GM21723 (cell line): ENCODE measurements at regions not wholly inside any gene's neighbourhood (a gene's known extent, or its start where the extent isn't known, plus 50 kb on each side); places are given as distances from the start of the nearest gene placed in this dataset.
"Not testable (repeated sequence)": the region's sequence is repeated elsewhere in the genome, so short reads cannot be mapped to it uniquely, and the experiment has no call there.

Source experiments
- ATAC-seq: cut with Tn5 transposase; IDR thresholded peaks from one replicate; pipeline ENCODE4 v1.9.1; 2021; ENCODE audit warnings: mild to moderate bottlenecking, moderate library complexity; ENCODE audit not compliant: unreplicated experiment

DNA sequence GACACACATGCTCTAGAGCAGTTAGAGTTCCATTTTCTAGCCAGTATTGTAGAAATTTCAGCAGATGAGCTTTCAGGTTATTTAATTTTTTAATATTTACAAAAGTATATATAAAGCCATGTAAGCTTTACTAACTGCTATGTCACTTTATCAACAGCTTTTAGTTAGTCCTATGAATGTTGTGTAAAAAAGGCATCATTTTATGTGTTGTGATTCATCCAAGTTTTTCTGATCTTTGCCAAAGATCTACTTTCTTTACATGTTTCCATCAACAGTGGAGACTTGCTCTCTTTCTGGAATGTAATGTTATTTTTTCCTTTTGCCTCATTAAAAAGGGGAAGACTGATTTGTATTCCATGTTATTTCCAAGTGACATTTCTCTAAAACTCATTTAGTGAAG lies 125.2 kb upstream of the TFPI start:
- ATAC-seq = no peak

DNA sequence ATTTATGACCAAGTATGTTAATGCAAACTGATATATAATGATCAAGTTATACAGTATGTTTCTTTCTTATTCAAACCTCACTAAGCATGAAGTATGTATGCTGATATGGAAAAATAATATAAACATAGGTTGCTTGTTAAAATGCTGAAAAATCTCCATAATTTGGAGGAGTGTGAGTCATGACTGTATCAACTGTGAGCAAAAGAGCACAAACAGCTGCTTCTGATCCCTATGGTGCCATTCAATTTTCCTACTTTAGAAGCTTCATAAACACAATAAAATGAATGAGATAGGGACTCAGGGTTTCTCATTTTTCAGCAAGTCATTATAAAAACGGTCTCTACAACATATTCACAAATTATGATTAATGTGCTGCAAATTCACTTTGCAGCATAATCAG lies 129.9 kb upstream of the TFPI start:
- no peak for ATAC-seq

DNA sequence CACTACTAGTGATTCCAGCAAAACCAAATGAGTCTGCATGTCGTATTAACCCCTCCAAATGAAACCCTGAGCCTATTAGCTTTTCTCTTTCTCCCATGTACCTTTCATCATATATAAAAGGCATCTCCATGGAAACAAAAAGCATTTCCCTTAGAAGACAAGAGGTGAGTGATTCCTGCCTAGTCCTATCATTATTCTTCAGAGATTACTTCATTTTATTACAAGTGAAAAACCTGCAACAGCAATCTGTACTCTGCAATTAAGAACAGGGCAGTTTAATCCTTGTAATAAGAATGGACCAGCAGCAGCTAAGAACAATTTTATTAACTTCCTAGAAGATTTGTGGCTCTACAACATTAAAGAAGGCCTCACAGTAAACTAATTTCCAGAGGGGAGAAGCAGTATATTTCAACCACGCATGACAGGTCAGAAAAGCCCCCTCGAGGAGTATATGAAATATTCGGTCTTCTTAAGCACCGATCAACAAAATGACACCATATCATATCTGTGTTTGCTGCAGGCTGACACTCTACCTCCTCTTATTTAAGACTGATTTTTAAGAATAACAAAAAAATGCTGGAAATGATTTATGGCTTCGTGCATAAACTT lies 132.3 kb upstream of the TFPI start:
- ATAC-seq = no peak

DNA sequence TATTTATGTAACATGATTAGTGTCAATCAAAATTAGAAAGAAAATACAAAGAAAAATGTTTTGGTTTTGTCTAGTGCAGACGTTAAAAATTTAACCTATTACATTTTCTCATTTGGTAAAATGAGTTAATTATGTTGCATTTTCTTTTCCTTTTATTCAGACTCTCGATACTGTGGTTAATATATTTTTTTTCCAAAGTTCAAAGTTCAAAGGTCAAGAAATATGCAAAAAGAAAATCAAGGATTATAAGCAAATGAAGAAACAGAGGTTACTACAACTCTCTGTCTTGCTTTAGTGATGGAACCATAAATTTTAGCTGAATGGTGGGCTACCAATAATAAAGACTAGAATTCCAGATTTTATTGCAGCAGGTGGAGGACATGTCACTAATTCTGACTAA lies 133.3 kb upstream of the TFPI start:
- ATAC-seq = no peak

DNA sequence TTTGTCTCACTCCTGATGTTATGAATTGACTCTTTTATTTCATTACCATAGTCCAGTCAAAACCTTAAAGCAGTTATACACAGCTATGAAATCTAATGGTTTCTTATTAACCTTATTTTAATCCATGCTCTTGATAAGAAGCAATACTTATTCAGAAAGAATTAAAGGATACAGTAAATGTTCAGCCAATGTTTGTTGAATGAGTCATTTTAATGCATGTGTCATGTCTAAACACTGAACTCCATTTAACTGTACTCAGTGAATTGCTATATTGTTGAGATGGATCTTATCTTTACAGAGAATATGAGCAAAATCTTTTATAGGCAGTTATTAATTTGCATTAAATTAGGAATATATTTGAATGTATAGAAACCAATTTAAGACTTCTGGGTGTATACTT lies 135.1 kb upstream of the TFPI start:
- no peak for ATAC-seq

DNA sequence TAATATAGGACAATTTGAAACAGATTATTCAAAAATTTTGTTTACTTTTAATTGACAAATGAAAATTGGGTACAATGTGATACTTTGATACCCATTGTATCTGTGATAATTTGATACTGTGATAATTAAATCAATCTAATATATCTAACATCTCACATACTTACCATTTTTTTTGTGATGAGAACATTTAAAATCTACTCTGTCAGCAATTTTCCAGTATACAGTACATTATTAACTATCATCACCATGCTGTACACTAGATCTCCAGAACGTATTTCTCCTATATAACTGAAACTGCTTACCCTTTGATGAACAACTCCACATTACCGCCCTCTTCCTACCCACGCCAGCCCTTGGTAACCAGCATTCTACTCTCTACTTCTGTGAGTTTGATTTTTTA lies 139.7 kb upstream of the TFPI start:
- ATAC-seq = no peak

DNA sequence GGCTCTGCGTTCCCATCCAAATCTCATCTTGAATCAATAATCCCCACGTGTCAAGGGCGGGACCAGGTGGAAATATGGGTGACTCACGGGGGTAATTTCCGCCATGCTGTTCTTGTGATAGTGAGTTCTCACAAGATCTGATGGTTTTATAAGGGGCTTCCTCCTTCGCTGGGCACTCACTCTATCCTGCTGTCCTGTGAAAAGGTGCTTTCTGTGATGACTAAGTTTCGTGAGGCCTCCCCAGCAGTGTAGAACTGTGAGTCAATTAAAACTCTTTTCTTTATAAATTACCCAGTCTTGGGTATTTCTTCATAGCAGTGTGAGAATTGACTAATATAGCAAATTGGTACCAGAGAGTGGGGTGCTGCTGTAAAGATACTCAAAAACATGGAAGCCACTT lies 142.4 kb upstream of the TFPI start:
- ATAC-seq = not testable (repeated sequence)

DNA sequence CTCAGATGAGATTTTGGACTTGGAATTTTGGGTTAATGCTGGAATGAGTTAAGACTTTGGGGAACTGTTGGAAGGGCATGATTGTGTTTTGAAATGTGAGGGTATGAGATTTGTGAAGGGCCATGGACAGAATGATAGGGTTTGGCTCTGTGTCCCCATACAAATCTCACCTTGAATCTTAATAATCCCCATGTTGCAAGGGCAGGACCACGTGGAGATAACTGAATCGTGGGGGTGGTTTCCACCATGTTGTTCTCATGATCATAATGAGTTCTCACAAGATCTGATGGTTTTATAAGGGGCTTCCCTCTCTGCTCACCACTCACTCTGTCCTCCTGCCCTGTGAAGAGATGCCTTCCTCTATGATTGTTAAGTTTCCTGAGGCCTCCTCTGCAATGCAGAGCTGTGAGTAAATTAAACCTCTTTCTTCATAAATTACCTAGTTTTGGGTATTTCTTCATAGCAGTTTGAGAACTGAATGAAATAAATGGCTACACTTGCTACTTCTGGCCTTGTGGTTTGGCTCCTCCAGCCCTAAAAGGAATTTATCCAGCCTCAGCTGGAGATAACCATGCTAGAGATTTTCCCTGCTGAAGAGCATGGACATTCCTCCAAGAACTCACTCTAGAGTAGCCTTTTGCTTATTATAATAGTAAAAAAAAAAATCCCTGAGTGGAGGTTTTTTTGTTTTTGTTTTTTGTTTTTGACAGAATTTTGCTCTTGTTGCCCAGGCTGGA lies 144.3 kb upstream of the TFPI start:
- ATAC-seq = no peak

DNA sequence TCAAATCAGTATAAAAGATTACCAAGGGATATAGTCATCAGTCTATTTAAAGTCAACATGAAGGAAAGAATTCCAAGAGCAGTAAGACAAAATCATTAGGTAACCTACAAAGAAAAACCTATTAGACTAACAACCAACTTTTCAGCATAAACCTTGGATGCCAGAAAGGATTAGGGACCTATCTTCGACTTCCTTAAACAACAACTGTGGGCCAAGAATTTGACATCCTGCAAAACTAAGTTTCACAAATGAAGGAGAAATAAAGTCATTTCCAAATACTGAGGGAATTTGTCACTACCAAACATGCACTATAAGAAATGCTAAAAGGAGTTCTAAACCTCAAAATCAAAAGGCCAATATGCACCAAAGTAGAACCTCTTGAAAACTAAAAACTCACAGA lies 147.9 kb upstream of the TFPI start:
- no peak for ATAC-seq

DNA sequence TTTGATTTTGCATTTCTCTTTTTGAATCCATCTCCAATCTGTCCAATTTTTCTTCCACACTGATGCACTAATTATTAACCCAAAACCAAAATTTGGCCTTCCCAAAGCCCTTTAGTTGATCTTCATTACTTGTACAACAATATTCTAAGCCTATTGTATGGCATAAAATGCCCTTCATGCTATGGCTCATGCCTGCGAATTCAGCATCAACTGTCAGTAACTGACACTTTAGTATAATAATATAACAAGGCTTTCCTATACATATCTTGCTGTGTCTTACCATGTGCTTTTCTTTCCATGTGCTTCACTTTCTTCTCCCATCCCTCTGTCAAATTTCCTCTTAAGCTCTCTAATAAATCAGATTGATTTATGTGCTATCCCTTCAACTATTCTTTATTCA lies 154.0 kb upstream of the TFPI start:
- no peak for ATAC-seq

DNA sequence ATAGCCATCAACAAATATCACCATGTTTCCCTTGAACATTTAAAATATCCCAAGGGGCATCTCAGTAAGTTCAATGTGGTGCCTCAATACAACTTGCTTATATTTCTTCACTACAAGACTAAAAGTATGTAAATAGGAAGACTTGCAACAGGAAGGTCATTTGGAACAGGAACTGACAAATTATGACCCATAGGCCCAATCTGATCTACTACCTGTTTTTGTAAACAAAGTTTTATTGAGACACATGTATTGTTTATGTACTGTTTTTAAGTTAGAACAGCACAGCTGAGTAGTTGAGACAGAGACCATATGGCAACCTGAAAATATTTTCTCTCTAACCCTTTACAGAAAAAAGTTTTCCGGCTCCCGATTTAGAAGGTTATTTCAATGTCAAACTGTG lies 154.8 kb upstream of the TFPI start:
- no peak for ATAC-seq

DNA sequence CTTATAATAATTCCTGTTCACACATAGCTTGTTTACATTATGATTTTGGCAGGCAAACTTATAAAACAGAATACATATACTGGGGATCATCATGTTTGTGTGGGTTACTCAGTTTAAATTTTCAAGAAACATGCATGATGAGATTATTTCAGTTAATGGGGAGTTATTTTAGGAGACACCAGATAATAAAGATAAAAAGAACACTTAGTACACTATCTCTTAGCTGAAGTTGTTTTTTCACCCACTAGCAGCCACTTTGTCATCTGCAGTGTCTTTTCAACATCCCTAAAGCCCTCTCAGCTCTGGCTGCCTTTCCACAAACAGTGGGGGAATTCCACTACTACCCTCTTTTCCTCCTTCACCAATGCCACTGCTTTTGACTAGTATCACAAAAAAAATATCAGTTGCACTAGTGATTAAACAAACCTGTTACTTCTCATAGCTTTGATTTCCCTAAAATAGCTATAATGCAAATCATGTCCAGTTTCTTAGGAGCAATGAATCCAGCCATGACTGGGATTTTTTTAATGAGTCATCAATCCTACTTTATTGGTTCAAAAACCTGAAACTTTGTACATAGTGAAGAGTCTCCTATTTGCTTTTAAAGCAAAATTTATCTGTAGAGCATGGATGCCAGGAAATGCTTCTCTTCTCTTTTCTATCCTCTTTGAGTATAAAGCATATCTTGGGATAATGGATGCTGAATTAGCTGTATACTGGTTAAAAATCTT lies 156.7 kb upstream of the TFPI start:
- no peak for ATAC-seq

DNA sequence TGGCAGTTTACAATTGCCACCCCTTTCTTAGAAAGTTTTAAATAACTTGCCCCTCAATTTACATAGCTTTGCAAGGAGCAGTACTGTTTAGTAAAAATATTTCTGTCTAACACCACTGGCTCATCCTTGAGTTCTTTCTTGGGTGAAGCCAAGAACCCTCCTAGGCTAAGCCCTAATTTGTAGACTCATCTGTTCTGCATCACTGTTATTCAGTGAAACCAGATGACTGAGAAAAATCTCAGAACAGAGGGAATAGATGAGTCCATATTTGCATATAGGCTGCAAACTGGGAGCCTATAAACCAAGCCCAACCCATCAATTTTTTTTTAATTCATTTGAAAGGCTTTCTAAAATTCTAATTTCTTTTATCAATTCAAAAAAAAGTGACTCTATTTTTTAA lies 161.4 kb upstream of the TFPI start:
- ATAC-seq = no peak

DNA sequence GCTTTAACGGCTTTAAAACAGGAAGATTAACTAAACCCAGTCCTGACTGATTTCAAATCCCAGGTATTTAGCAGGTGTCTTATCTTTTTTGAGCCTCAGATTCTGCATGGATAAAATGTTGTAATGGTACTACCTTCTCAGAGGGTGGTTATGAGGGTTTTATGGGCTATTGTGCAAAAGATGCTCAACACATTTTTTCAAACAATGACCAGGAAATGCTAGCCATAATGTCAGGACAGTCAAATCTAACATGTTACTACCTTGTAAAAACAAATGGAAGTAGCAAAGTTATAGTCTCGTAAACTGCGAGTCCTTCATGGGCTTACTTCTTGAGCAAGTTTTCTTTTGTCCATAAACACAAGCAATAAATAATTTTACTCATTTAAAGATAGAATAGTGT lies 162.1 kb upstream of the TFPI start:
- no peak for ATAC-seq

DNA sequence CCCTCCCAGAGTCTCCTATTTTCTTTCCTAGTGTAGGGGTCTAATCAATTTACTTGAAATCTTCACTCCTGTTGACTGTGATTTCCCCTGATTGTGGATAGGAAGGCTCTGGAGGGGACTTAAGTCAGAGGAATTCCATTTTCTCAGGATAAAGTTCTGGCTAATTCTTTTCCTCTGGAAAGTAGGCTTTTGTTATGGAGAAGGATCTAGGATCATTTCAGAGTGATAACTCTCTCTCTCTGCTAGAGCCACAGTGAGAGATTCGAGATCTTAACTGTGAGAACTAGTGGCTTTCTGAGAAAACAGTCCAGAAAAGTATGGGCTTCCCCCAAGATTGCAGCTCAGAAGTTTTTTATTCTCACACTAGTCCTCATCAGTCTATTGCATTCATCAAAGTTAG lies 163.9 kb upstream of the TFPI start:
- no peak for ATAC-seq

DNA sequence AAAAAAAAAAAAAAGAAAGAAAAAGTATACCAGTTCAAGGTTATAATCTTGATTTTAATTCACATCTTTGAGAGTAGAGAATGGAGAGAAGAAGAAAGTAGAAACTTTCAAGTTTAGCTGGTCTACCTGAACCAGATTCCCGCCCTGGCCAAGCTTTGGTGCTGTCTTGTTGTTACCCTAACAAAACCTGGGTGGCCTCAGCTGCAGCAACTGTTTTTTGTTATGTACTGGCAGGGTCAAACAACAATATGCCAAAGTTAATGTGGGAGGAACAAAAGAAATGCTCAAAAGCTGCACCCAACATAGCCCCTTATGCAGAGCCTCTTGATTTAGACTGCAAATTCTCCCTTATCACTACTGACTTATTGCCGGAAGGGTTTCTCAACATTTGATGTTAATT lies 165.3 kb upstream of the TFPI start:
- no peak for ATAC-seq

DNA sequence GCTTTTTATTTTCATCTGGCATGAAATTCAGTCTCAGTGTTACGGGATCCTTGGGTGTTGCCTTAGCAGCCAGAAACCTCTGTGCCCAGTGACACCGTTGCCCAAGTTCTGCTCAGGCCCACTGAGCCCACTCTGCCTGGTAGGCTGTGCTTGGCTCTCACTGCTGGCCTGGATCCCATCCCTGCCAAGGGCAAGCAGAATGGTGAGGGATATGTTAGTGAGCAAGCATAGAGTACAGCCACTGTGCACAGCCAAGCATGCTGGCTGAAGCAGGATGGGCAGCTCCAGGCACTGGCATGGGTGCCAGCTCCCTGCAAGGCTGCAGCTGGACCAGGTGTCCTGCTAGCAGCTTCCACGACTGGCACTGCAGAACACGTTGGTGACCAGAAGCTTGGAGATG lies 194.7 kb upstream of the TFPI start:
- ATAC-seq = no peak

DNA sequence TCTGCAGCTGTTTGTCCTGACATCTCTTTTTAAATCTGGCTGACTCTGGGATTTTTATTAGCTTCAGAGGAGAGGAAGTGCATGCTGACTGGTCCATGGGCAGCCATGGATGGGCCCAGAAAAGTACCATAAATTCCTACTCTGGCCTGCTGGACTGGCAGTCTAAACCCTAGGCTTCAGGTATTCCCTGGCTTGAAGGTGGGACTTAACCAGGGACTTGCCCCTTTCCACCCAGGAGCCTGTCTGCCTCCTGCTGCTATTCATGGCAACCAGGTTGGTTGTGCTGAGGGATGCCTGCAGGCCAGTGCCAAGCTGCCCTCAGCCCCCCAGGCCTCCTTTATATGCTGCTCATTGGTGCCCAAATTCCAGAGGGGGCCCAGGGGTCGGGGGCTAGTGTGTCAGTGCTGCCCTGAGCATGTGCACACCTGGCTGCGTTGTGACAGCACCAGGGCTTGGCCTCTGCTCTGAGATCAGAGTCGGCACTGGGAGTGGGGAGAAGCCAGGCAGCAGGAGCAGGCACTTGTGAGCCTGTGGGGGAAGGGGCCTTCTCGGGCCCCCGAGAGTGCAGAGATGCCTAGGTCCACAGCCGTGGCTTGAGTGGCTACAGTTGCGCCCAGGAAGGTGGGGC lies 195.7 kb upstream of the TFPI start:
- ATAC-seq = no peak

DNA sequence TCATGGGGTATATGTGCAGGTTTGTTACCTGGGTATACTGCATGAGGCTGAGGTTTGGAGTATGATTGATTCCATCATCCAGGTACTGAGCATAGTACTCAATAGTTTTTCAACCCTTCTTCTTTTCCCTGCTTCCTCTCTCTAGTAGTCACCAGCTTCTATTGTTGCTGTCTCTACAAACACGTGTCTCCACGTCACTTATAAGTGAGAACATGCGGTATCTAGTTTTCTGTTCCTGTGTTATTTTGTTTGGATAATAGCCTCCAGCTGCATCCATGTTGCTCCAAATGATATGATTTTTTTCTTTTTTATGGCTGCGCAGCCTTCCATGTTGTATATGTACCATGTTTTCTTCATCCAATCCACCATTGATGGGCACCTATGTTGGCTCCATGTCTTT lies 214.8 kb upstream of the TFPI start:
- ATAC-seq = no peak

DNA sequence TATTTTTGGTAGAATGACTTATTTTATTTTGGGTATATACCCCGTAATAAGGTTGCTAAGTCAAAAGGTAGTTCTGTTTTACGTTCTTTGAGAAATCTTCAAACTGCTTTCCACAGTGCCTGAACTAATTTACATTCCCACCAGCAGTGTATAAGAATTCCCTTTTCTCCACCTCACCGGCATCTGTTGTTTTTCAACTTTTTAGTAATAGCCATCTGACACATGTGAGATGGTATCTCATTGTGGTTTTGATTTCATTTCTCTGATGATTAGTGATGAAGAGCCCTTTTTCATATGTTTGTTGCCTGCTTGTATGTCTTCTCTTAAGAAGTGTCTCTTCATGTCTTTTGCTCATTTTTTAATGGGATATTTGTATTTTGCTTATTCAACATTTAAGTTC lies 215.2 kb upstream of the TFPI start:
- ATAC-seq = no peak

DNA sequence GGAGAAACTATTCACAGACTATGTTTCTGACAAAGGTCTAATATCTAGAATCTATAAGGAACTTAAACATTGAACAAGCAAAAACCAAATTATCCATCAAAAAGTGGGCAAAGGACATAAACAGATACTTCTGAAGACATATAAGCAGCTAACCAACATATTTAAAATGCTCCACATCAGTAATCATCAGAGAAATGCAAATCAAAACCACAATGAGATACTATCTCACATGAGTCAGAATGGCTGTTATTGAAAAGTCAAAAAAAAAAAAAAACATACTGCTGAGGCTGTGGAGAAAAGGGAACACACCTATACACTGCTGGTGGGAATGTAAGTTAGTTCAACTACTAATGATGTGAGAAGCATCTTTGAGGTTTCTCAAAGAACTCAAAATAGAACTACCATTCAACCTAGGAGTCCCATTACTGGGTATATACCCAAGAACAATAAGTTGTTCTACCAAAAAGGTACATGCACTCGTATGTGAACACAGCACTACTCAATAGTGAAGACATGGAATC lies 220.4 kb upstream of the TFPI start:
- ATAC-seq = no peak

DNA sequence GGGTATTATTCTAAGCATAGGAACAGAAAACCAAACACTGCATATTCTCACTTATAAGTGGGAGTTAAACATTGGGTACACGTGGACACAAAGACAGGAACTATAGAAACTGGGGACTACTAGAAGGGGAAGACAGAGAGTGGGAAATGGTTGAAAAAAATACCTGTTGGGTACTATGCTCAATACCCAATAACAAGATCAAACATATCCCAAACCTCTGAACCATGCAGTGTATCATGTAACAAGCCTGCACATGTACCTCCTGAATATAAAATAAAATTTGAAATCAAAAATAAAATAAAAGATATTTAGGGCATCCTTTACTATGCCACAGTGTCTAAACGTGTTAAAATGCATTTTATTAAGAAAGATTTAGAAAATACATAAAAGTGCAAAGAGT lies 221.0 kb upstream of the TFPI start:
- no peak for ATAC-seq
